Spleen (tissue), 11 donors: ENCODE measurements at regions not wholly inside any gene's neighbourhood (a gene's known extent, or its start where the extent isn't known, plus 50 kb on each side); places are given as distances from the start of the nearest gene placed in this dataset.

Experiments used
- DNase-seq: peaks from one replicate; pipeline ENCODE4 v3.0.0-alpha.2; 2020
- H3K27ac ChIP-seq, 8 donors: fragments of 200-600 bp; sonication (generic) in 7 of 8; 1 replicate in 4 of 8; 2 replicates in 4 of 8; pipeline versions ENCODE4 v1.5.0 to v1.8.0; 2016 to 2021; ENCODE audit warnings: inconsistent platforms in 4 of 8, mild to moderate bottlenecking in 4 of 8, moderate library complexity in 1 of 8
- H3K27me3 ChIP-seq, 7 donors: fragments of 200-600 bp; sonication (generic) in 6 of 7; replicated peaks in 1 of 7; 1 replicate in 4 of 7; 2 replicates in 3 of 7; pipeline versions ENCODE4 v1.5.0 to v1.8.0; 2016 to 2021; ENCODE audit warnings: inconsistent platforms in 3 of 7, mild to moderate bottlenecking in 1 of 7
- H3K36me3 ChIP-seq, 6 donors: fragments of 200-600 bp; sonication (generic) in 5 of 6; 1 replicate in 4 of 6; 2 replicates in 2 of 6; pipeline versions ENCODE4 v1.5.0 to v1.8.0; 2016 to 2021; ENCODE audit warnings: inconsistent platforms in 2 of 6
- H3K4me1 ChIP-seq, 6 donors: fragments of 200-600 bp; sonication (generic) in 5 of 6; 1 replicate in 3 of 6; 2 replicates in 3 of 6; pipeline versions ENCODE4 v1.5.0 to v1.8.0; 2016 to 2021; ENCODE audit warnings: inconsistent platforms in 3 of 6
- H3K4me3 ChIP-seq, 8 donors: fragments of 200-600 bp; sonication (generic) in 7 of 8; 1 replicate in 4 of 8; 2 replicates in 4 of 8; pipeline versions ENCODE4 v1.5.0 to v1.8.0; 2016 to 2021; ENCODE audit warnings: inconsistent platforms in 4 of 8, mild to moderate bottlenecking in 4 of 8, moderate library complexity in 2 of 8
- H3K9me3 ChIP-seq, 8 donors: fragments of 200-600 bp; sonication (generic) in 7 of 8; 1 replicate in 4 of 8; 2 replicates in 4 of 8; pipeline versions ENCODE4 v1.5.0 to v1.8.0; 2016 to 2021; ENCODE audit warnings: inconsistent platforms in 4 of 8
- CTCF ChIP-seq, 11 experiments: fragments of 200-600 bp in 7 of 11; fragments of 450-650 bp in 4 of 11; sonication (generic) in 4 of 11; IDR thresholded peaks in 8 of 11; conservative IDR thresholded peaks in 3 of 11; 1 replicate in 7 of 11; 2 replicates in 4 of 11; pipeline versions ENCODE4 v1.4.0 to v1.8.0; 2016 to 2021; ENCODE audit warnings: antibody characterized with exemption in 11 of 11, inconsistent platforms in 4 of 11, mild to moderate bottlenecking in 1 of 11
- POLR2A ChIP-seq, 3 donors: fragments of 450-650 bp; IDR thresholded peaks; one replicate each; pipeline ENCODE4 v1.5.1; 2017; ENCODE audit warnings: antibody characterized with exemption in 3 of 3, mild to moderate bottlenecking in 1 of 3
- POLR2AphosphoS5 ChIP-seq, 3 donors: sonication (generic); formaldehyde crosslinking; IDR thresholded peaks; one replicate each; pipeline ENCODE4 v1.5.1; 2017; ENCODE audit warnings: antibody characterized with exemption in 3 of 3
- WGBS, 5 donors: extraction: QIAGEN DNeasy Blood & Tissue Kit in 3 of 5; methylation state at CpG; one replicate each; pipeline versions ENCODE4 v1.1.5 to v1.1.7; 2013 to 2018; 5-methylcytosine and 5-hydroxymethylcytosine counted together
- intact Hi-C: fragments of 100-400 bp; cut with DNase I; formaldehyde crosslinking; loops from one replicate; pipeline ENCODE4 v1.15.0; 2023; ENCODE audit warnings: low total_unique reads
- donor health status: healthy with polysubstance abuse.
- donor health status: DM: no; HTN: no; CAD: no; lungs with moderate emphysema.
- donor health status: DM: no; HTN: no; CAD: no.
- donor health status: Bipolar disorder and iron deficiency.
- donor health status: healthy.
- donor health status: DM: no; HTN: no; CAD: no.
- donor health status: DM: yes; HTN: yes; CAD: no.

- peaks cover 0 to 5% (median 0%) of the 10 kb centered on the region in 6 donors for H3K4me1 ChIP-seq
- no peak overlapping the region for H3K27ac ChIP-seq
- WGBS, 5 donors: 89 to 94% (median 93%) methylated on average over 4 to 5 of the region's 5 CpGs
- intact Hi-C loops: no loop called here
- H3K4me3 ChIP-seq: no peak overlapping the region
- TF ChIP-seq POLR2A (IDR thresholded peaks at IDR 0.05) (no peak), POLR2AphosphoS5 (IDR thresholded peaks at IDR 0.05) (no peak), CTCF (IDR thresholded peaks at IDR 0.05 in 8 of 11, conservative IDR thresholded peaks at IDR 0.05 in 3 of 11) (no peak)
- H3K36me3 ChIP-seq: no peaks in the 10 kb centered on the region
- peak; percentile 38 for DNase-seq
- no peaks in the 10 kb centered on the region for H3K27me3 ChIP-seq
- no peaks in the 10 kb centered on the region for H3K9me3 ChIP-seq
Observed at GRCh38 chr9:89878003-89878411, 273.2 kb downstream of the GADD45G start.

GRCh38 chr9:89878687-89879086 lies 273.9 kb downstream of the GADD45G start:
- H3K9me3 ChIP-seq: no peaks in the 10 kb centered on the region
- 59 to 85% (median 77%) methylated on average over 6 of the region's 6 CpGs for WGBS, 5 donors
- no peak overlapping the region for H3K27ac ChIP-seq
- H3K27me3 ChIP-seq: no peaks in the 10 kb centered on the region
- peak; percentile 70 for DNase-seq
- intact Hi-C loops: no loop called here
- no peak for TF ChIP-seq POLR2A (IDR thresholded peaks at IDR 0.05)
- peak; percentile 41 to 72 (median 47) for TF ChIP-seq POLR2AphosphoS5 (IDR thresholded peaks at IDR 0.05)
- H3K36me3 ChIP-seq: no peaks in the 10 kb centered on the region
- peaks cover 0 to 5% (median 0%) of the 10 kb centered on the region in 6 donors for H3K4me1 ChIP-seq
- no peak overlapping the region for H3K4me3 ChIP-seq

GRCh38 chr9:89879276-89879675 lies 274.5 kb downstream of the GADD45G start:
- H3K36me3 ChIP-seq: no peaks in the 10 kb centered on the region
- peaks cover 0 to 4% (median 0%) of the 10 kb centered on the region in 6 donors for H3K4me1 ChIP-seq
- intact Hi-C loops: no loop called here
- TF ChIP-seq CTCF (IDR thresholded peaks at IDR 0.05 in 8 of 11, conservative IDR thresholded peaks at IDR 0.05 in 3 of 11): no peak
- TF ChIP-seq POLR2A (IDR thresholded peaks at IDR 0.05): no peak
- TF ChIP-seq POLR2AphosphoS5 (IDR thresholded peaks at IDR 0.05): no peak
- no peaks in the 10 kb centered on the region for H3K27me3 ChIP-seq
- 88 to 96% (median 94%) methylated on average over 6 of the region's 6 CpGs for WGBS, 5 donors
- H3K9me3 ChIP-seq: no peaks in the 10 kb centered on the region
- DNase-seq: peak; percentile 38
- no peak overlapping the region for H3K4me3 ChIP-seq
- H3K27ac ChIP-seq: no peak overlapping the region

- Histone ChIP-seq H3K4me3 (no peak overlapping the region), H3K36me3 (no peaks in the 10 kb centered on the region), H3K27me3 (no peaks in the 10 kb centered on the region), H3K27ac (no peak overlapping the region), H3K9me3 (no peaks in the 10 kb centered on the region), H3K4me1 (no peaks in the 10 kb centered on the region)
- DNase-seq: peak; percentile 40
- intact Hi-C loops: no loop called here
- no peak for TF ChIP-seq POLR2AphosphoS5 (IDR thresholded peaks at IDR 0.05)
- no peak for TF ChIP-seq POLR2A (IDR thresholded peaks at IDR 0.05)
- TF ChIP-seq CTCF (IDR thresholded peaks at IDR 0.05 in 8 of 11, conservative IDR thresholded peaks at IDR 0.05 in 3 of 11): no peak
- WGBS, 5 donors: 90 to 96% (median 94%) methylated on average over 8 of the region's 8 CpGs
Observed at GRCh38 chr9:89879701-89880100, 274.9 kb downstream of the GADD45G start.

GRCh38 chr9:89880161-89880560 lies 275.3 kb downstream of the GADD45G start:
- TF ChIP-seq POLR2A (IDR thresholded peaks at IDR 0.05) (no peak), CTCF (IDR thresholded peaks at IDR 0.05 in 8 of 11, conservative IDR thresholded peaks at IDR 0.05 in 3 of 11) (no peak), POLR2AphosphoS5 (IDR thresholded peaks at IDR 0.05) (no peak)
- intact Hi-C loops: no loop called here
- Histone ChIP-seq H3K27me3 (no peaks in the 10 kb centered on the region), H3K27ac (no peak overlapping the region), H3K9me3 (no peaks in the 10 kb centered on the region), H3K4me1 (no peaks in the 10 kb centered on the region), H3K36me3 (no peaks in the 10 kb centered on the region), H3K4me3 (no peak overlapping the region)
- WGBS, 5 donors: 87 to 93% (median 88%) methylated on average over 7 to 11 of the region's 11 CpGs
- DNase-seq: peak; percentile 56
